SK-N-SH treated with all-trans-retinoic acid at 6 μM for 48 hours (cell line): ENCODE measurements at regions not wholly inside any gene's neighbourhood (a gene's known extent, or its start where the extent isn't known, plus 50 kb on each side); places are given as distances from the start of the nearest gene placed in this dataset.

Experiments
- CSDC2 ChIP-seq: fragments of 250-450 bp; sonication (Bioruptor Pico); IDR thresholded peaks from 2 replicates; pipeline ENCODE4 v1.5.0; 2020; ENCODE audit warnings: mild to moderate bottlenecking, moderate library complexity
- RARB ChIP-seq: fragments of 250-450 bp; sonication (Bioruptor Pico); IDR thresholded peaks from 2 replicates; pipeline ENCODE4 v1.8.0; 2021; ENCODE audit warnings: mild to moderate bottlenecking, moderate library complexity
- TOX ChIP-seq: fragments of 250-450 bp; sonication (Bioruptor Pico); IDR thresholded peaks from 2 replicates; pipeline ENCODE4 v1.8.0; 2021; ENCODE audit warnings: mild to moderate bottlenecking, moderate library complexity, borderline replicate concordance
- TF ChIP-seq, protein P1 (sequence below): fragments of 250-450 bp; sonication (Bioruptor Pico); IDR thresholded peaks from 2 replicates; pipeline ENCODE4 v1.5.0; 2020; ENCODE audit warnings: mild to moderate bottlenecking, moderate library complexity

DNA sequence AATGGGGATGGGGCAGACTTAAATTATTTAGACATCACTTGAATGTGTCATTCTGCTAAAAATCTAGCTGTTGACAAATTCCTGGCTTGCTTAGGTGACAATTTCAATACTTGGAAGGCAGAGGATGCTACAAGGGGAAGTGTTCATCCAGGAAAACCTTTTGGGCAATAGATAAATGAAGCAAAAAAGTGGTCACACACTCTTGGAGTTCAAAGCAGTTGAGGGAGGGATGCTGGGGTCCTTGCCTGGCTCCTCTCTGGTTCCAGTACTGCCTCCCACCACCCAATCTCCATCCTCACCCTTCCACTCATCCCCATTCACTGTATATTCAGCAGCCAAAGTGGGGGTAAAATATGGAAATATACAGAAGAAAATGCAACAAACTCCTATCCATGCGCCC, 52.6 kb upstream of the FRMD4B start:
- TF ChIP-seq RARB (CRISPR knock-in tag), result no peak
- TF ChIP-seq, protein P1, sequence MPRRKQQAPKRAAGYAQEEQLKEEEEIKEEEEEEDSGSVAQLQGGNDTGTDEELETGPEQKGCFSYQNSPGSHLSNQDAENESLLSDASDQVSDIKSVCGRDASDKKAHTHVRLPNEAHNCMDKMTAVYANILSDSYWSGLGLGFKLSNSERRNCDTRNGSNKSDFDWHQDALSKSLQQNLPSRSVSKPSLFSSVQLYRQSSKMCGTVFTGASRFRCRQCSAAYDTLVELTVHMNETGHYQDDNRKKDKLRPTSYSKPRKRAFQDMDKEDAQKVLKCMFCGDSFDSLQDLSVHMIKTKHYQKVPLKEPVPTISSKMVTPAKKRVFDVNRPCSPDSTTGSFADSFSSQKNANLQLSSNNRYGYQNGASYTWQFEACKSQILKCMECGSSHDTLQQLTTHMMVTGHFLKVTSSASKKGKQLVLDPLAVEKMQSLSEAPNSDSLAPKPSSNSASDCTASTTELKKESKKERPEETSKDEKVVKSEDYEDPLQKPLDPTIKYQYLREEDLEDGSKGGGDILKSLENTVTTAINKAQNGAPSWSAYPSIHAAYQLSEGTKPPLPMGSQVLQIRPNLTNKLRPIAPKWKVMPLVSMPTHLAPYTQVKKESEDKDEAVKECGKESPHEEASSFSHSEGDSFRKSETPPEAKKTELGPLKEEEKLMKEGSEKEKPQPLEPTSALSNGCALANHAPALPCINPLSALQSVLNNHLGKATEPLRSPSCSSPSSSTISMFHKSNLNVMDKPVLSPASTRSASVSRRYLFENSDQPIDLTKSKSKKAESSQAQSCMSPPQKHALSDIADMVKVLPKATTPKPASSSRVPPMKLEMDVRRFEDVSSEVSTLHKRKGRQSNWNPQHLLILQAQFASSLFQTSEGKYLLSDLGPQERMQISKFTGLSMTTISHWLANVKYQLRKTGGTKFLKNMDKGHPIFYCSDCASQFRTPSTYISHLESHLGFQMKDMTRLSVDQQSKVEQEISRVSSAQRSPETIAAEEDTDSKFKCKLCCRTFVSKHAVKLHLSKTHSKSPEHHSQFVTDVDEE (CRISPR knock-in tag), result no peak
- no peak for TF ChIP-seq TOX (CRISPR knock-in tag)
- TF ChIP-seq CSDC2, result no peak
